ENCODE measurements at regions not wholly inside any gene's neighbourhood (a gene's known extent, or its start where the extent isn't known, plus 50 kb on each side); places are given as distances from the start of the nearest gene placed in this dataset.
"Not testable (repeated sequence)": the region's sequence is repeated elsewhere in the genome, so short reads cannot be mapped to it uniquely, and the experiment has no call there.

DNA sequence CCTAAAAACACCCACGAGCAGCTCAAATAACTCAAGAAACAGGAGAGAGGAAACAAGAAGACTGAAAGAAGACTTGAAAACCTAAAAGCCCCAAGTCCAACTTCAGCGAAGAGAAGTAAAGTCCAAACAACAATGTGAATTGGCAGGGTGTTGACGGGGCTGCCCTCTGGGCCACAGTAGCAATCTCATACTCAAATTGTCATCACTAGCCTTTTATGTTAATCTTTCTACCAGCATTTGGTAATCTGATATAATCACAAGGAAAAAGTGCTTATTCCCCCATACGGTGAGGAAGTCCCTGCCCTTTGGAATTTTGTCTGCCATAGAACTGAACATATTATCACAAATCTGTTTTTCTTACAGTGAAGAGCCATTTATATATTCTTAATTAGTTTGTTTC lies 51.5 kb upstream of the IFNE start:
- no peaks in the 10 kb centered on the region for H3K4me1 Mint-ChIP-seq

DNA sequence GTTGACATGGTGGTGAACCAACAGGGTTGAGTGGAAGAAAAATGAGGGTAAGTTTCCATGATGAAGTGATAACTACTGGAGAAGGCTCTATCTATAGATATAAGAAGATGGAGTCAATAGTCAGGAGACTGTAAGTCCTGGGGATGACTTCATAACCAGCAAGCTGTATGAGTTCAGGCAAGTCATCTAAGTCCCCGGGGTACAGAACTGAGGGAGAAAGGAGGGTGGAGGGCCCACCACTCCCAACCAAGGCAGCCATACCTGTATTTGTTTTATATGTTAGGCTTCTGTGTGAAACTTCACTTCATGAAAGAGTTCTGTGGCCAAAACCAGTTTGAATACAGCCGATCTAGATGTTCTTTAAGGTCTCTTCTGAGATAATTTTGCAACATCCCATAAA lies 53.3 kb upstream of the IFNE start:
- DNase-seq (no peak), ATAC-seq (ENCODE audit: low read depth in 2 of 2) (no peak)
- Mint-ChIP-seq H3K4me3 (no peak overlapping the region), H3K36me3 (no peaks in the 10 kb centered on the region), H3K9me3 (no peaks in the 10 kb centered on the region), H3K27me3 (peaks cover 31 to 50% (median 36%) of the 10 kb centered on the region in 3 donors), H3K4me1 (no peaks in the 10 kb centered on the region), H3K27ac (no peak overlapping the region)

More for the DNA sequence above, 51.5 kb upstream of the IFNE start:
- no peak for DNase-seq
- no peak for ATAC-seq (ENCODE audit: low read depth in 2 of 2)
- Mint-ChIP-seq H3K27ac (no peak overlapping the region), H3K27me3 (peaks cover 31 to 59% (median 44%) of the 10 kb centered on the region in 3 donors), H3K4me3 (no peak overlapping the region), H3K36me3 (no peaks in the 10 kb centered on the region), H3K9me3 (no peaks in the 10 kb centered on the region)

DNA sequence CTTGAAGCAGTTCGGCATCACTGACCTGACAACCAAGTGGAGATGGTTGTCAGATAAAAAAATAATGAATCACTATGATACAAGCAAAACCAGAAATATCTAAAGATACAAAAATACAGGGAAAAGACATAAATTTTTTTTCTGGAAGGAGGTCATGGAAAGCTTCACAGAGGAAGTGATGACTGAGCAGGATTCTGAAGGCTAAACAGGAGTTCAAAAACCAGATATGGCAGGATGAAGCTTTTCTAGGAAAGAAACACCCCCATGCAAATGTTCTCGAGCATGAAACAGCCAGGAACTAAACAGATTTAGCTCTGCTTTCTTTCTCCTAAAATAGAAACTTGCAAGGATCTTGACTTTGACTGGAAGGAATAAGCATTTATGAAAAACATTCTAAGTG lies 60.7 kb upstream of the IFNE start:
- Mint-ChIP-seq H3K4me1 (no peaks in the 10 kb centered on the region), H3K9me3 (peaks cover 0 to 18% (median 8%) of the 10 kb centered on the region in 7 donors), H3K36me3 (no peaks in the 10 kb centered on the region), H3K27ac (no peak overlapping the region), H3K4me3 (no peak overlapping the region), H3K27me3 (peaks cover 0 to 22% (median 12%) of the 10 kb centered on the region in 3 donors)
- ATAC-seq (ENCODE audit: low read depth in 2 of 2) (no peak), DNase-seq (no peak)

DNA sequence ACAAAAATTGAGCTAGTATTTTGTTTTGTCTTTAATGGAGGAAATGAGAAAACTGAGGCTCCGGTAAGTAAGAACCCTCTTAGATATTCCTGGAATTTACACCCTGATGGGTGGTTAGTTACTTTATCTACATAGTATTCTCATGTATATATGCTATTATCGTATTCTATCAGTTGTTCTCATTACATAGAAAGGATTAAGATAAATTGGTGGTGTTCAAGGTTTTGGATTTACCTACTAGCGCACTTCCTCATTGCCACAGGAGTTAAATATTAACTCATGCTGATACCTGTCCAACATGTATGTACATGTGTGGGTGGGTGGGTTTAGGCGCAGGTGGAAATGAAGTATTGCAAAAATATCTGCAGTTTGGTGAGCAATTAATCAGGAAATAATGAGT lies 61.1 kb upstream of the IFNE start:
- ATAC-seq (ENCODE audit: low read depth in 2 of 2) = no peak
- H3K36me3 Mint-ChIP-seq = no peaks in the 10 kb centered on the region
- H3K9me3 Mint-ChIP-seq = peaks cover 0 to 18% (median 8%) of the 10 kb centered on the region in 7 donors
- H3K27me3 Mint-ChIP-seq = peaks cover 0 to 26% (median 12%) of the 10 kb centered on the region in 3 donors
- H3K4me1 Mint-ChIP-seq = no peaks in the 10 kb centered on the region
- H3K27ac Mint-ChIP-seq = no peak overlapping the region
- H3K4me3 Mint-ChIP-seq = no peak overlapping the region
- no peak for DNase-seq

DNA sequence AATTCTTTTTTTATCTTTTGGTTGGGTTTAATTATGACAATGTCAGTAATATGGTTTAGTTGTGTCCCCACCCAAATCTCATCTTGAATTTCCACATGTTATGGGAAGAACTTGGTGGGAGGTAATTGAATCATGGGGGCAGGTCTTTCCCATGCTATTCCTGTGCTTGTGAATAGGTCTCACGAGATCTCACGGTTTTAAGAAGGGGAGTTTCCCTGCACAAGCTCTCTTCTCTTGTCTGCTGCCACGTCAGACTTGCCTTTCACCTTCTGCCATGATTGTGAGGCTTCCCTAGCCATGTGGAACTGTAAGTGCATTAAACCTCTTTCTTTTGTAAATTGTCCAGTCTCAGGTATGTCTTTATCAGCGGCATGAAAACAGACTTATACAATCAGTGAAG lies 61.7 kb upstream of the IFNE start:
- peaks cover 0 to 27% (median 12%) of the 10 kb centered on the region in 3 donors for H3K27me3 Mint-ChIP-seq
- not testable (repeated sequence) for H3K27ac Mint-ChIP-seq; H3K36me3 Mint-ChIP-seq; H3K4me3 Mint-ChIP-seq; ATAC-seq (ENCODE audit: low read depth in 2 of 2); DNase-seq; H3K4me1 Mint-ChIP-seq
- peaks cover 0 to 18% (median 8%) of the 10 kb centered on the region in 7 donors for H3K9me3 Mint-ChIP-seq

DNA sequence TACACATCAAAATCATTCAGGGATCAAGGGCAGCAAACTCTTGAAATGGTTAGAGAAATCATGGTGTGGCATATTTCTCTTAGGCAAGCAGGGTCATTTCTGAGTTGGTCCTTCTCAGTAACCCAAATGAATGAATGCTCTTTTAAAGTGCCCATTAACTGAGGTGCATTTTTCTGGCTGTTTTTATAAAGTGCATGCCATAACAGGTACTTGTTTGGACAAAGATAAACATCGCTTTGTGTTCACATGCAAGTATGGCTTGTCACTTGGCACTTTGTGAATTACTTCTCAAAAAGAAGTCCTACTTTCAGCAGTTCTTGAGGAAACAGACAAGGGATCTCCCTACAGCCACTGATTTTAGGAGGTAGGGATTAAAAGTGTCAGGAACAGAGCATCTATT lies 64.8 kb upstream of the IFNE start:
- DNase-seq (no peak), ATAC-seq (ENCODE audit: low read depth in 2 of 2) (no peak)
- H3K36me3 Mint-ChIP-seq = no peaks in the 10 kb centered on the region
- H3K4me3 Mint-ChIP-seq = no peak overlapping the region
- peaks cover 0 to 18% (median 8%) of the 10 kb centered on the region in 7 donors for H3K9me3 Mint-ChIP-seq
- H3K4me1 Mint-ChIP-seq = no peaks in the 10 kb centered on the region
- peaks cover 3 to 37% (median 31%) of the 10 kb centered on the region in 3 donors for H3K27me3 Mint-ChIP-seq
- H3K27ac Mint-ChIP-seq = no peak overlapping the region

DNA sequence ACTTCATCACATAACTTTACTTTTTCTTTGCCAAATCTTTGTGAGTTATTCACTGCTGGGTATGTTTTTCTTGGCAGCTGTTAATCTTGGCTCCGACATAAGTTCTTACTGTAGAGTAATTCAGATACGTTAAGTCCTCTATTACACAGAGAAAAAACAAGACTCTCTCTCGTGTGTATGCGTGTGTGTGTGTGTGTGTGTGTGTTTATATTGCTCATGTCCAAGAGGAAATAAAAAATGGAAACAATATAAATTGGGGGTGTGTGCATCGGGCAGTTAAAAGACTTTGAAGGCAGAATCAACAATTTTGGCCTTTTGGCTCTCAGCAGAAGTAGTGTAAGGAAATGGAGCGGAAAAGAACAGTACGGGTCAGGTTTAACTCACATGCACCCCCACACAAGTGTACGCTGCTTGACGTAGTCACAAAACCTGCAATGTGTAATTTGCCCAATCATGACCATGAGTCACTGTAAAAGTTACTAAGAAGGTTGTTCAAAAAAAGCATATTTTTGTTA lies 67.2 kb upstream of the IFNE start:
- no peaks in the 10 kb centered on the region for H3K4me1 Mint-ChIP-seq
- H3K27me3 Mint-ChIP-seq = peaks cover 11 to 42% (median 32%) of the 10 kb centered on the region in 3 donors
- no peak overlapping the region for H3K4me3 Mint-ChIP-seq
- ATAC-seq (ENCODE audit: low read depth in 2 of 2) (no peak), DNase-seq (no peak)
- H3K36me3 Mint-ChIP-seq = no peaks in the 10 kb centered on the region
- no peak overlapping the region for H3K27ac Mint-ChIP-seq
- H3K9me3 Mint-ChIP-seq = peaks cover 0 to 5% (median 2%) of the 10 kb centered on the region in 7 donors

DNA sequence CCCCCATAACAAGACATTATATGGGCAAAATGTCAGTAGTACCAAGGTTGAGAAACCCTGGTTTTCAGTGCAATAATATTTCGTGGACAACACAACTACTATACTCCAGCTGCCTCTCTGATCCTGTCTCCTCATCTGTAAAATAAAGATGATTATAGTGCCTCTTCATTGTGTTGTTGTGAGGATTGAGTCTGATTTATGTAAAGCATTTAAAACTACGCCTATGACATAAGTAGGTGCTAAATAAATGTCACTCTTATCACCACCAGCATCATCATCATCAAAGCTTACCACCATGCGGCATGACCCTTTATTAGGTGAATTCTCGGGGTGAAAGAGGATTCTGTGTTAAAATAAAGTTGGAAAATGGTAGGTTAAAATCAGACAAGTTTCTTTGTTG lies 67.8 kb upstream of the IFNE start:
- Mint-ChIP-seq H3K4me1 (no peaks in the 10 kb centered on the region), H3K4me3 (no peak overlapping the region), H3K9me3 (no peaks in the 10 kb centered on the region), H3K27me3 (peaks cover 11 to 37% (median 32%) of the 10 kb centered on the region in 3 donors), H3K36me3 (no peaks in the 10 kb centered on the region), H3K27ac (no peak overlapping the region)
- ATAC-seq (ENCODE audit: low read depth in 2 of 2) = no peak
- no peak for DNase-seq

DNA sequence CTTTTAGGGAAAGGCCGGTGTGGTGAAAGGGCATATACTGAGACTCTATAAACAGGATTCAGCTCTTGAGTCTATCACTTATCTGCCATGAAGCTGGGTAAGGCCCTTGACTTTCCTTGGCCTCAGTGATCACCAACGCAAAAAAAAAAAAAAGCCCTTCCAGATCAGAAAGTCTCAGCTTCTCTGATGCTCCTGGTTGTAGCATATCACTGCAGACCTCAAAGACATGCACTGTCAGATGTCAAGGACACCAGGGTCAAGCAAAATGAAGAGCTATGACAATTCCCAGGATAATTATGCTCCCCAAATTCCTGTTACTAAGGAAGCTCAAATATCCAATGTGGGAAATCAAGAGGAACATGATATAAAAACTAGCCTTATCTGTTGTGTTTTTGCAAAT lies 68.3 kb upstream of the IFNE start:
- no peak overlapping the region for H3K27ac Mint-ChIP-seq
- H3K36me3 Mint-ChIP-seq = no peaks in the 10 kb centered on the region
- H3K4me1 Mint-ChIP-seq = no peaks in the 10 kb centered on the region
- no peak for DNase-seq
- no peaks in the 10 kb centered on the region for H3K9me3 Mint-ChIP-seq
- no peak overlapping the region for H3K4me3 Mint-ChIP-seq
- H3K27me3 Mint-ChIP-seq = peaks cover 11 to 38% (median 33%) of the 10 kb centered on the region in 3 donors
- ATAC-seq (ENCODE audit: low read depth in 2 of 2) = no peak

DNA sequence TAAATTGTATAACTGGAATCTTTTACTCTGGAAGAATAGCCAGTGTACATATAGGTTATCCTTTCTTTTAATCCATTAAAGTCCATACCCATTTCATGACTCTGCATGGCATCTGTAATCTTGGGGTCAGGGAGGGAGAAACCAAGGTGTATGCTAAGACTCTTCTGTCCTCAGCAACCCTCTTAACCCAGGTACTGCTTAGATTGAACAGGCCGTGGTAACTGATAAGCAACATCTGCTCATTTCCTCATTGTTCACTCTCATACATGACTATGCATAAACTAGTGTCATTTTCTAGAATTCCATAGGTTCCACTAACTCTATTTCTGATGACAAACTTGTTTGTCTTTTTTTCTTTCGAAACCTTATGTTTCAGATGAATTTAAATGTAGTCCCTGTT lies 69.3 kb upstream of the IFNE start:
- H3K9me3 Mint-ChIP-seq = no peaks in the 10 kb centered on the region
- H3K27ac Mint-ChIP-seq = no peak overlapping the region
- H3K27me3 Mint-ChIP-seq = peaks cover 21 to 46% (median 41%) of the 10 kb centered on the region in 3 donors
- no peaks in the 10 kb centered on the region for H3K4me1 Mint-ChIP-seq
- no peak overlapping the region for H3K4me3 Mint-ChIP-seq
- DNase-seq = no peak
- ATAC-seq (ENCODE audit: low read depth in 2 of 2) = no peak
- H3K36me3 Mint-ChIP-seq = no peaks in the 10 kb centered on the region

DNA sequence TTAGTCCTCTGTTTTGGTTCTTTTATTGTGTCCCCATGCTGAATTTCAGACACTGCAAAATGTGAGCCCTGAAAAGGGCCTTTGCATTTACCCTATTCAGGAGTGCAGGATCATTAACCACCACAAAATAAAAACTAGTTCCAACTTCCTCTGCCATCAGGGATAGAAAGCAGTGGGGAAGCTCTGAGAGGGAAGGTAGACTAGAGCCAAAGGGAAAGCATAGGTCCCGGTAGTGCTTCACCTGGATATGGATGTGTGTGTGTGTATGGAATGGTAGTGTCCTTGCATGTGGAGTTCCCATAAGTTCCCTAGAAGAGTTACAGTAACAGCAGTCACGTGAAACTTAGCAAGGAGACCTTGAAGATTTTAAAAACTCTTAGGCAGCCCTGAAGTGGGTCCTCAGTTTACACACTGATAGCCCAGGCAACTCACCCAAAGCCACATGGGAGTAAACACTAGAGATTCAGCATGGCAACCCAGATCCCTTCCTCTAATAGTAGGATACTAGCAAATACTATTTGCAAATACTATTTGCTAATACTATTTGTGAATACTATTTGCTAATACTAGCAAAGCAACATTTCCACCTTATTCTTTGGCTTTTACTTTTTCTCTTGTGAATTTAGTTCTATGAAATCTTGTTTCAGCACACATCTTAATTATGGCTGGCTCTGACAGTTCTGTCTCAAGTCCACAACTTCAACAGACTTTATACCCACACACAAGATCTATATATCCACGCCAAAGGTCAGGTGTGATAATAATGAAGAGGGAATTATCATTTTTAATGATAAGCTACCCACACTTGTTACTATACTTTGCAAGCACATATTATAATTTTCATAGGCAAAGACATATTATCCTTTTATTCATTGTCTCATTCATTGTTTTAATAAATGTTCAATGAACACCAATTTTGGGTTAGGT lies 70.4 kb upstream of the IFNE start:
- no peak overlapping the region for H3K4me3 Mint-ChIP-seq
- no peak overlapping the region for H3K27ac Mint-ChIP-seq
- no peak for ATAC-seq (ENCODE audit: low read depth in 2 of 2)
- no peak for DNase-seq
- H3K36me3 Mint-ChIP-seq = no peaks in the 10 kb centered on the region
- no peaks in the 10 kb centered on the region for H3K4me1 Mint-ChIP-seq
- no peaks in the 10 kb centered on the region for H3K9me3 Mint-ChIP-seq
- peaks cover 27 to 48% (median 45%) of the 10 kb centered on the region in 3 donors for H3K27me3 Mint-ChIP-seq

DNA sequence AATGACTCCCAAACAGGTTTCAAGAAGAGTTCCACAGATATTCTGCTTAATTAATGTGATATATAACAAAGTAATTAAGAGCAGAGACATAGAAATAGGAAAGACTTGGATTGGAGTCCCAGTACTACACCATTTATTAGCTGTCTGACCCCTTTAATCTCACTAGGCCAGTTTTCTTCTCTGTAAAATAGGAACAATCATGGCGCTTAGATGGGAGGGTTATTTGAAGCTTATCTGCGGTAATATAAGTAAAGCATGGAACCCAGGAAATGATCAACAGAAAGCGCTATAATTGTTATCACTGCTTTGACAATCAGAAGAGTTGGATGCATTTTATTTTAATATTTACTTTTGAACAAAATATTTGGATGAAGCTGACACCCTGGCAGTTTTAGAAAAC lies 71.3 kb upstream of the IFNE start:
- no peaks in the 10 kb centered on the region for H3K36me3 Mint-ChIP-seq
- no peaks in the 10 kb centered on the region for H3K9me3 Mint-ChIP-seq
- no peak for DNase-seq
- ATAC-seq (ENCODE audit: low read depth in 2 of 2) = no peak
- no peak overlapping the region for H3K27ac Mint-ChIP-seq
- no peak overlapping the region for H3K4me3 Mint-ChIP-seq
- peaks cover 29 to 48% (median 48%) of the 10 kb centered on the region in 3 donors for H3K27me3 Mint-ChIP-seq
- peaks cover 0 to 3% (median under 1%) of the 10 kb centered on the region in 3 donors for H3K4me1 Mint-ChIP-seq

DNA sequence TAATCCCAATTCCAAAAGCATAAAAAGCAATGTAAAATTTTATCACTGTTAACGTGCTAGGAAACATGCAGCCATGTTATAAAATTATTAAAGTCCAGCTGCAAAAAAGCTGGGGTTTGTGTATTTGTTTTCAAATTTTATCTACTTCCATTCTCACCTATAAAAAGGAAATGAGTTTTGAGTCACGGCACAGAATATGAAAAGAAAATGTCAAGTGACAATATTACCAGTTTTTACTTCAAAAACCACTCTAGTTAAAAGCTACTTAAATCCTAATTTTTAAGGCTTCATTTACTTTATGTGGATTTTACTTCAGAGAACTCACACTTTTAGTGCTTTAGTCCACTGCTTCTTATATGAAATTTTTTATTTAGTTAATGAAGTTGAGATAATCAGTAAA lies 72.7 kb upstream of the IFNE start:
- Mint-ChIP-seq H3K27ac (no peak overlapping the region), H3K36me3 (no peaks in the 10 kb centered on the region), H3K4me3 (no peak overlapping the region), H3K9me3 (no peaks in the 10 kb centered on the region), H3K4me1 (peaks cover 6 to 10% (median 8%) of the 10 kb centered on the region in 3 donors), H3K27me3 (peaks cover 36 to 52% (median 51%) of the 10 kb centered on the region in 3 donors)
- no peak for ATAC-seq (ENCODE audit: low read depth in 2 of 2)
- DNase-seq = no peak

DNA sequence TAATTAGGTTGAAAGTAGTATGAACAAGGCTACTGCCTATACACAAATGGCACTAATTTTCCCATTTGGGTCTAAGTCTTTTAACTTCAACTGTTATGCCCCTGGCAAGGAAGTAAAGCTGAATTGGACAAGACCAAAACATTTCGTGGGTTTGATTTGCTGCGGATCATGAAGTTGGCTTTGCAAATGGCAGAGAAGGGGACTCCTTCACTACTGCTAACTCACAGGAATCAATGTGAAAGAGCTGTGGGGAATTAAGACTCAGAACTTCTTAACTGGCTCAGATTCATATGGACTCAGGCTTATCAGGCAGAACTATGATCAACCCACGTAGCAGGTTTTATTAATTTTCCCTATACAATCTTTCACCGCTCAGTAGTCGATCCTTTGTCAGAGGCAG lies 73.8 kb upstream of the IFNE start:
- H3K4me3 Mint-ChIP-seq = no peak overlapping the region
- H3K36me3 Mint-ChIP-seq = no peaks in the 10 kb centered on the region
- H3K9me3 Mint-ChIP-seq = no peaks in the 10 kb centered on the region
- H3K27ac Mint-ChIP-seq = no peak overlapping the region
- DNase-seq (no peak), ATAC-seq (ENCODE audit: low read depth in 2 of 2) (no peak)
- H3K27me3 Mint-ChIP-seq = peaks cover 47 to 59% (median 54%) of the 10 kb centered on the region in 3 donors
- H3K4me1 Mint-ChIP-seq = peaks cover 12 to 15% (median 14%) of the 10 kb centered on the region in 3 donors

Measured in naive B cell (primary cell).